Dendritic cell treated with granulocyte-macrophage colony-stimulating factor and Interleukin-4, amounts not matched to agents 40 ng/mL and 50 ng/mL, for 4 days (primary cell): ENCODE measurements at regions not wholly inside any gene's neighbourhood (a gene's known extent, or its start where the extent isn't known, plus 50 kb on each side); places are given as distances from the start of the nearest gene placed in this dataset.
"Not testable (repeated sequence)": the region's sequence is repeated elsewhere in the genome, so short reads cannot be mapped to it uniquely, and the experiment has no call there.

ENCODE experiments used
- H3K27ac Mint-ChIP-seq: one replicate; pipeline ENCODE4 v1.8.0; 2022; ENCODE audit warnings: mild to moderate bottlenecking, mixed read lengths
- H3K27me3 Mint-ChIP-seq: one replicate; pipeline ENCODE4 v1.8.0; 2022; ENCODE audit warnings: mild to moderate bottlenecking, mixed read lengths
- H3K36me3 Mint-ChIP-seq: one replicate; pipeline ENCODE4 v1.8.0; 2022; ENCODE audit warnings: low read depth, mixed read lengths
- H3K4me1 Mint-ChIP-seq: one replicate; pipeline ENCODE4 v1.8.0; 2022; ENCODE audit warnings: low read depth, mixed read lengths
- H3K4me3 Mint-ChIP-seq: one replicate; pipeline ENCODE4 v1.8.0; 2022; ENCODE audit warnings: mild to moderate bottlenecking, moderate library complexity, mixed read lengths
- H3K9me3 Mint-ChIP-seq: one replicate; pipeline ENCODE4 v1.8.0; 2022; ENCODE audit warnings: mixed read lengths
- intact Hi-C: fragments of 100-400 bp; cut with micrococcal nuclease; formaldehyde crosslinking; loops from one replicate; pipeline ENCODE4 v1.15.0; 2022

DNA sequence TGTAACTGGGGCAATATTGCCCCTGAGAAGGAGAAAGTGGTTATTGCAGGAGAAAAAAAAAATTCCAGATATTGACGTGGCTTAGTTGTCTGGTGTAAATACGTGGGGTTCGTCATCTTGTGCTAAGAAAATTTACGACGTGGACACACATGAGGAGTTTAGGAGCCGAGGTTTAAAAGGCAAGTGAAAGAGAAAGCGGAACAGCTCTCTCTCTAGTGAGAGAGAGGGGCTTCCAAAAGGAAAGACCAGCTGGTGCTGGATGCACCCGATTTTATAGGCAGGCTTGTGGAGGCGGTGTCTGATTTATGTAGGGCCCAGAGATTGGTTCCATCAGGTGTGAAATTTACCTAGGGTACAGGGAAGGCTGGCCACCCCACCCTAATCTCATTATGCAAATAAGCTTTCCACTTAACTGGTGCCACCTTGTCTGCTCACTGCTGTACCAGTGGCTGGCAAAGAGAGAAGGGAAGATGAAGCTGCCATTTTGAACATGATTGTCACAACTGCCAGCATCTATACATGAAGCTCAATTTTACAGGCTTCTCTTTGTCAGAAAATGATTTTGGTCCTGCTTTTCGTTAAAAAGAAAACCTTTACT, 845.1 kb downstream of the DACH1 start:
- intact Hi-C loops: no loop called here
- Mint-ChIP-seq H3K27me3 (no peaks in the 10 kb centered on the region), H3K36me3 (no peaks in the 10 kb centered on the region), H3K4me3 (no peak overlapping the region), H3K9me3 (peaks cover 25% of the 10 kb centered on the region), H3K4me1 (no peaks in the 10 kb centered on the region), H3K27ac (no peak overlapping the region)

DNA sequence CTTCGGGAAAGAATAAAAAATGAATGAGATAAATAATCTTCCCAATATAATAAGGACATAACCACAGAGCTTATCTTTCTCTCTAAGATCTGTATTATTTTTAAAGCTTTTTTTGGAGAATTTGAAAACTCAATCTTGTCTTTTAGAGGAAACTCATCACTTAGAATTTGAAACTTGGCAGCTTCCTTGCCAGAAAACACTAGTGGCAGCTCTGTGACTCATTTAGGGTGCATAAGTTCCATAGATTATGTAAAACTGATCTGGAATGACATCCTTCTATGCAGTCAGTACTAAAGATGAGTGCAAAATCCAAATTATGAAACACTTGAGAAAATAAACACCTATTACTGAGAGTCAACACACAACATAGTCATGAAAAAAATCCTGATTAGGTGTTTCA, 848.0 kb downstream of the DACH1 start:
- Mint-ChIP-seq H3K9me3 (peaks cover 27% of the 10 kb centered on the region), H3K4me1 (no peaks in the 10 kb centered on the region), H3K27me3 (no peaks in the 10 kb centered on the region), H3K4me3 (no peak overlapping the region), H3K36me3 (no peaks in the 10 kb centered on the region), H3K27ac (no peak overlapping the region)
- intact Hi-C loops: no loop called here

DNA sequence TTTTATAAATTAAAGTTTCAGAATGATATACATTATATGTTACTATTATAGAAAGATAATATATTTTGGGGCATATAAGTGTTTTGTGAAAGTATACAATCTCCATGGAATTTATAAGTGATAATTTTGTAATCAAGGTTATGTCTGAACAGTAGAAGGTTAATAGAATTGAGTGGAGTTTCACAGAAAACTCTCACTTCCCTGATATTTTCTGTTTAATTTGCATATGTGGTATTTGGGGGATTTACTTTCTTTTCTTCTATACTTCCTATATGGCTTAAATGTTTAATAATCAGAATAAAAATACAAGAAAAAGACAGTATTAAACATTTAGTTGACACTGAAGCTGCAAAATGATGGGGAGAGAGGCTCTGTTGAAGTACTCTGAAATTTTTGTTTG, 848.5 kb downstream of the DACH1 start:
- no peak overlapping the region for H3K27ac Mint-ChIP-seq
- H3K36me3 Mint-ChIP-seq: no peaks in the 10 kb centered on the region
- H3K9me3 Mint-ChIP-seq: peaks cover 27% of the 10 kb centered on the region
- intact Hi-C loops: no loop called here
- no peaks in the 10 kb centered on the region for H3K4me1 Mint-ChIP-seq
- no peaks in the 10 kb centered on the region for H3K27me3 Mint-ChIP-seq
- H3K4me3 Mint-ChIP-seq: no peak overlapping the region

DNA sequence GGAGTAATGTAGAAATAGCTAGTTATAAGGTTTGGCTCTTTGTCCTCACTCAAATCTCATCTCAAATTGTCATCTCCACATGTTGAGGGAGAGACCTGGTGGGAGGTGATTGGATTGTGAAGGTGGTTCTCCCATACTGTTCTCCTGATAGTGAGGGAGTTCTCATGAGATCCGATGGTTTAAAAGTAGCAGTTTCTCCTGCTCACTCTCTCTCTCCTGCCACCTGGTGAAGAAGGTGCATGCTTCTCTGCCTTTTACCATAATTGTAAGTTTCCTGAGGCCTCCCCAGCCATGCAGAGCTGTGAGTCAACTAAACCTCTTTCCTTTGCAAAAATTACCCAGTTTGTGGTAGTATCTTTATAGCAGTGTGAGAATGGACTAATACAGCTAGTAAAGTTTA, 849.4 kb downstream of the DACH1 start:
- peaks cover 27% of the 10 kb centered on the region for H3K9me3 Mint-ChIP-seq
- no peaks in the 10 kb centered on the region for H3K27me3 Mint-ChIP-seq
- intact Hi-C loops: no loop called here
- no peaks in the 10 kb centered on the region for H3K36me3 Mint-ChIP-seq
- H3K4me1 Mint-ChIP-seq: no peaks in the 10 kb centered on the region
- H3K27ac Mint-ChIP-seq: no peak overlapping the region
- no peak overlapping the region for H3K4me3 Mint-ChIP-seq

DNA sequence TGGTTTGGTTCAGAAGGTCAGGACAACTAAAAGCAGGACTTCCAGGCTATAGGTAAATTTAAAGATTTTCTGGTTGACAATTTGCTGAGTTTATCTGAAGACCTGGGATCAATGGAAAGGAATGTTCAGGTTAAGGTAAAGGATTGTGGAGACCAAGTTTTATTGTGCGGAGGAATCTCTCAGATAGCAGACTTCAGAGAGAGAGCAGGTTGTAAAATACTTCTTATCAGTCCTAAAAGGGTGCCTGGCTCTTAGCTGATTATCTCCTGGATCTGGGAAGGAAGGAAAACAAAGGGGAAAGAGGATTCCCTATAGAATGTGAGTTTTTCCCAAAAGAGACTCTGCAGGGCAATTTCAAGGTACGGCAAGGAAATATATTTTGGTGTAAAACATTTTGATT, 851.5 kb downstream of the DACH1 start:
- Mint-ChIP-seq H3K4me3 (no peak overlapping the region), H3K9me3 (peaks cover 17% of the 10 kb centered on the region), H3K36me3 (no peaks in the 10 kb centered on the region), H3K27me3 (no peaks in the 10 kb centered on the region), H3K27ac (no peak overlapping the region), H3K4me1 (no peaks in the 10 kb centered on the region)
- intact Hi-C loops: no loop called here

DNA sequence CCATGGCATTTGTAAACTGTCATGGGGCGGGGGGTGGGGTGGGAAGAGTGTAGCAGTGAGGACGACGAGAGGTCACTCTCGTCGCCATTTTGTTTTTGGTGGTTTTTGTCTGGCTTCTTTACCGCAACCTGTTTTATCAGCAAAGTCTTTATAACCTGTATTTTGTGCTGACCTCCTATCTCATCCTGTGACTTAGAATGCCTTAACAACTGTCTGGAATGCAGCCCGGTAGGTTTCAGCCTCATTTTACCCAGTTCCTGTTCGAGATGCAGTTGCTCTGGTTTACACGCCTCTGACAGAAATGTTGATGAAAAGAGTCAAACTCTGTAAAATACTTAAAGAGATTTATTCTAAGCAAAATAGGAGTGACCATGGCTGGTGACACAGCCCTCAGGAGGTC, 852.0 kb downstream of the DACH1 start:
- Mint-ChIP-seq H3K9me3 (peaks cover 17% of the 10 kb centered on the region), H3K4me3 (no peak overlapping the region), H3K4me1 (no peaks in the 10 kb centered on the region), H3K27ac (no peak overlapping the region), H3K36me3 (no peaks in the 10 kb centered on the region), H3K27me3 (no peaks in the 10 kb centered on the region)
- intact Hi-C loops: no loop called here

DNA sequence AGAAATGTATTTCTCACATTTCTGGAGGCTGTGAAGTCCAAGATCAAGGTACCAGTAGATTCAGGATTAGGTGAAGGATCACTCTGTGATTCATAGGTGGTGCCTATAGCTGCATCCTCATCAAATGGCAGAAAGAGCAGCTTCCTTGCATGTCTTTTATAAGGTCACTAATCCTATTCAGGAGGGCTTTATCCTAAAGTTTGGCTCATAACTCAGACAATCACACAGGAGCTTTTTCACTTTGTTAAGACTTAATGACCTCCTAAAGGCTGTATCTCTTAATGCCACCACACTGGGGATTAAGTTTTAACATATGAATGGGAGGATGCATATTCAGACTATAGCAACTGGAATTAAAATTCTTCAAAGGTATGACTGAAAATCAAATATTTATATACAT, 861.1 kb downstream of the DACH1 start:
- no peak overlapping the region for H3K4me3 Mint-ChIP-seq
- H3K9me3 Mint-ChIP-seq: no peaks in the 10 kb centered on the region
- no peak overlapping the region for H3K27ac Mint-ChIP-seq
- H3K27me3 Mint-ChIP-seq: no peaks in the 10 kb centered on the region
- intact Hi-C loops: no loop called here
- H3K36me3 Mint-ChIP-seq: no peaks in the 10 kb centered on the region
- H3K4me1 Mint-ChIP-seq: no peaks in the 10 kb centered on the region

DNA sequence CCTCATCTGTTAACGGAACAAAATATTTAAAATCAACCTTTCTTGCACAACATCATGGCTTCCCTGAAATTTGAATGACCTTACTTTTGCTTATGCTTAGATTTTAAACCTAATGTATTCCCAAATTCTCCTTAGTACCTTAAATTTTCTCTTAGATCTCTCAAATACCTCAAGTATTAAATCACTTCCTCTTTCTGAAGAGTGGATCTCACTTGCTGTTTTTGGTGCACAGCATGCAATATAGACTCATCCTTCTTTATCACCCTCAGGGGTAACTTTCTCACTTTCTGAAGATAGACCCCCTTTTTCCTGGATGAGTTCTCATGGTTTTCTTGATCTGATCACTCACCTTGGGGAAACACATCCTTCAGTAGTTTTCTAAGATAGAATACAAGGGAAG, 871.7 kb downstream of the DACH1 start:
- intact Hi-C loops: no loop called here
- H3K27me3 Mint-ChIP-seq: no peaks in the 10 kb centered on the region
- no peaks in the 10 kb centered on the region for H3K4me1 Mint-ChIP-seq
- no peak overlapping the region for H3K27ac Mint-ChIP-seq
- no peaks in the 10 kb centered on the region for H3K36me3 Mint-ChIP-seq
- H3K9me3 Mint-ChIP-seq: no peaks in the 10 kb centered on the region
- no peak overlapping the region for H3K4me3 Mint-ChIP-seq

DNA sequence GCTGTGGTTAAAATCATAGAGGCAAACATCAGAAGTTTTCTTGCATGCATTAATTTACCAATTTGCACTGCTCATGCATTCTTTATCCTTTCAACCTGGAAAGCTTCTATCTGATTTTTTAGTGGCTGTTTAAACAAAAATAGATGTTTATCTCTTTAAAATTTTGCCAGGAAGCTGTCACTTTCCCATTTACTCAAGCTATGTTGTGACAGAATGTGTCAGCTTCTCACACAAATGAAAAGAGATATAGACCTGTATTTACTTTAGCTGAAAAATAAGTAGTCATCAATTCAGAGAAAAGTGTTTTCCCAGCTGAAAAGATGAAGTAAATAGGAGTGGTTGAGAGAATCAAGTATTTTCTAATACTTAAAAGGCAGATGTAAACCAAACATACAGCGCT, 872.8 kb downstream of the DACH1 start:
- no peaks in the 10 kb centered on the region for H3K27me3 Mint-ChIP-seq
- intact Hi-C loops: no loop called here
- H3K4me1 Mint-ChIP-seq: no peaks in the 10 kb centered on the region
- H3K9me3 Mint-ChIP-seq: no peaks in the 10 kb centered on the region
- no peaks in the 10 kb centered on the region for H3K36me3 Mint-ChIP-seq
- H3K4me3 Mint-ChIP-seq: no peak overlapping the region
- no peak overlapping the region for H3K27ac Mint-ChIP-seq

DNA sequence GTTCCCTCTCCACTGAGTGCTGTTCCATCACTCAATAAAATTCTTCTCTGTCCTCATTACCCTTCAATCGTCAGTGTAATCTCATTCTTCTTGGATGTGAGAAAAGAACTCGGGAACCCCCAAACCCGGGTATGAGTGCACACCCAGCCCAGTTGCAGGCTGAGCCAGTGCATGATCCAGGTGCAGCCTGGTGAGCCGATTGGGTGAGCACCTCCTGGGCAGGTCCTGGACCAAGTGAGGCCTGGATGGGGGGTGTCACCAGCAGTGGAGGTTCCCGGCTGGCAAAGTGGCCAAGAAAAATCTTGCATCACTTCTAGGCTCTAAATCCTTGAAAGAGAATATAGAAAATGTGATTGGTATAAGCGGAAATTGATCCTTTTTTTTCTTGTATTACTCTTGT, 878.8 kb upstream of the KLHL1 start:
- intact Hi-C loops: no loop called here
- H3K4me1 Mint-ChIP-seq: no peaks in the 10 kb centered on the region
- H3K4me3 Mint-ChIP-seq: no peak overlapping the region
- no peaks in the 10 kb centered on the region for H3K27me3 Mint-ChIP-seq
- no peaks in the 10 kb centered on the region for H3K36me3 Mint-ChIP-seq
- H3K9me3 Mint-ChIP-seq: peaks cover 30% of the 10 kb centered on the region
- H3K27ac Mint-ChIP-seq: no peak overlapping the region

DNA sequence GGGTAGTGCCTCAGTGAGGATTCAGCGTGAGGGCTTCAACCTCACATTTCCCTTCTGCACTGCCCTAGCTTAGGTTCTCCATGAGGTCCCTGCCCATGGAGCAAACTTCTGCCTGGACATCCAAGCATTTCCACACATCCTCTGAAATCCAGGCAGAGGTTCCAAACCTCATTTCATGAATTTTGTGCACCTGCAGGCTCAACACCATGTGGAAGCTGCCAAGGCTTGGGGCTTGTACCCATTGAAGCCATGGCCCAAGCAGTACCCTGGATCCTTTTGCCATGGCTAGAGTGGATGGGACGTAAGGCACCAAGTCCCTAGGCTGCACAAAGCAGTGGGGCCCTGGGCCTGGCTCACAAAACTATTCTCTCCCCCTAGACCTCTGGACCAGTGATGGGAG, 877.1 kb upstream of the KLHL1 start:
- H3K27ac Mint-ChIP-seq: no peak overlapping the region
- H3K36me3 Mint-ChIP-seq: no peaks in the 10 kb centered on the region
- H3K4me1 Mint-ChIP-seq: no peaks in the 10 kb centered on the region
- no peaks in the 10 kb centered on the region for H3K27me3 Mint-ChIP-seq
- intact Hi-C loops: no loop called here
- peaks cover 30% of the 10 kb centered on the region for H3K9me3 Mint-ChIP-seq
- H3K4me3 Mint-ChIP-seq: no peak overlapping the region

DNA sequence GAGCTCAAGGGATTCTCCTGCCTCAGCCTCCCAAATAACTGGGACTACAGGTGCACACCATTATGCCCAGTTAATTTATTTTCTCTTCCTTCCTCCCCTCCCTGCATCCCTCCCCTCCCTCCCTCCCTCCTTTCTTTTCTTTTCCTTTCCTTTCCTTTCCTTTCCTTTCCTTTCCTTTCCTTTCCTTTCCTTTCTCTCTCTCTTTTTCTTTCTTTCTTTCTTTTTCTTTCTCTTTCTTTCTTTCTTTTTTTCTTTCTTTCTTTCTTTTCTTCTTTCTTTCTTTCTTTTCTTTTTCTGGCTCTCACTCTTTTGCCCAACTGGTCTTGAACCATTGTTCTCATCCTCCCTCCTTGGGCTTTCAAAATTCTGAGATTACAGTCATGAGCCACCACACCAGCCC, 873.0 kb upstream of the KLHL1 start:
- H3K4me1 Mint-ChIP-seq, H3K27ac Mint-ChIP-seq, H3K36me3 Mint-ChIP-seq, intact Hi-C loops, H3K4me3 Mint-ChIP-seq, H3K27me3 Mint-ChIP-seq: not testable (repeated sequence)
- peaks cover 20% of the 10 kb centered on the region for H3K9me3 Mint-ChIP-seq

DNA sequence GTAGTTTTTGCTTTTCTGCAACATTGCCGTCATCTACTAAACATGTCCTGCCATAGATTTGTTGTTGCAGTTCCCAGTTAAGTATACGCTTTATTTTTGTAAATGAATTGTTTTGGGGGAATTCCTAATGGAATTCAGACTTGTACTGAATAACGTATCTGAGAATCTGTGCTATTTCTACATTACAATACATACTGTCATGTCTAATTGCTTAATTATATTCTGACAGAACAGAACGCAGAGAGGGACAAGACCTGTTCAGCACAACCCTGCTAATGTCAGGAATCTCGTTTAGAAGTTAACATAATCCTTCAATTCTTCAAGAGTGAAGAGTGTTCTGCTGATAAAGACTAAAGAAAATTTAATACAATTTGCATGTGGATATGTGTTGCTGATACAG, 861.1 kb upstream of the KLHL1 start:
- H3K36me3 Mint-ChIP-seq: no peaks in the 10 kb centered on the region
- H3K27me3 Mint-ChIP-seq: no peaks in the 10 kb centered on the region
- H3K27ac Mint-ChIP-seq: no peak overlapping the region
- intact Hi-C loops: no loop called here
- H3K4me1 Mint-ChIP-seq: no peaks in the 10 kb centered on the region
- no peaks in the 10 kb centered on the region for H3K9me3 Mint-ChIP-seq
- no peak overlapping the region for H3K4me3 Mint-ChIP-seq

DNA sequence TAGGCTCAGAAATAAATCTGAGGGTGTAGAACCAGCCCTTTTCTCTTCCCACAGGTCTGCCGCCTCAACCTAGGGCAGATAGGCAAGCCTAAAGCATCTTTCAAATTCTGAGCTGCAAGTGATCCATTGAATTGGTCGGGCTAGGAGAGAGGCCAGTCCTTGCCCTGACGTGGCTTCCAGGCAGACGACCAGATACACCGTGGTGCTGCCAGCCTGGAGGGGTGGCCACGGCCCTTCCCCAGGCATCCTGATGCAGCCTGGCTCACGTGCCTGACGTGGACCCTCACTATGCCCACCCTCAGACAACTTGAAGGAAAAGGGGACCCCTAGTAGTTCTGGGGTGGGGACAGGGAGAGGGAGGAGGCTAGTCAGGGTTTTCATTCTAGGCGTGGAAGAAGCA, 859.3 kb upstream of the KLHL1 start:
- Mint-ChIP-seq H3K4me1 (no peaks in the 10 kb centered on the region), H3K27ac (no peak overlapping the region), H3K36me3 (no peaks in the 10 kb centered on the region), H3K9me3 (no peaks in the 10 kb centered on the region), H3K4me3 (no peak overlapping the region), H3K27me3 (no peaks in the 10 kb centered on the region)
- intact Hi-C loops: no loop called here

DNA sequence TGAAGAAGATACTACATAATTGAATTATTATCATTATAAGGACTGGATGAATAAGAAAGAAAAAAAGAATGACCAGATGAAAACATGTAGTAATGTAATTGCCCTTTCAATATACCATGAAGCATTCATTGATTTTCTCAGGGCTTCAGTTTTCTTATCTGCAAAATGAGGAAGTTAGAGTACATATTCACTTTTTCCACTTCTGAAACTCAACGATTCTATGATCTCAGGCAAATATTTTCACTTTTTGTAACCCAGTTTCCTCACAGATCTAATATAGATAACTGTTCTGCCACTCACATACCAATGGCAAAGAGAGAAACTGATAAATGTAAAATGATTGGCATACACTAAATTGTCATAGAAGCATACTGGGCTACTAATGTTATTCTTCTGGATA, 856.6 kb upstream of the KLHL1 start:
- no peak overlapping the region for H3K27ac Mint-ChIP-seq

More for the DNA sequence above, 856.6 kb upstream of the KLHL1 start:
- intact Hi-C loops: loop anchor here (2.0 to 5.0 kb wide), 2 partner anchors 914 to 1602 kb away; no protein-coding TSS in a partner anchor
- Mint-ChIP-seq H3K4me1 (no peaks in the 10 kb centered on the region), H3K4me3 (no peak overlapping the region), H3K27me3 (no peaks in the 10 kb centered on the region), H3K36me3 (no peaks in the 10 kb centered on the region), H3K9me3 (no peaks in the 10 kb centered on the region)
